ENCODE measurements at regions not wholly inside any gene's neighbourhood (a gene's known extent, or its start where the extent isn't known, plus 50 kb on each side); places are given as distances from the start of the nearest gene placed in this dataset.

DNA sequence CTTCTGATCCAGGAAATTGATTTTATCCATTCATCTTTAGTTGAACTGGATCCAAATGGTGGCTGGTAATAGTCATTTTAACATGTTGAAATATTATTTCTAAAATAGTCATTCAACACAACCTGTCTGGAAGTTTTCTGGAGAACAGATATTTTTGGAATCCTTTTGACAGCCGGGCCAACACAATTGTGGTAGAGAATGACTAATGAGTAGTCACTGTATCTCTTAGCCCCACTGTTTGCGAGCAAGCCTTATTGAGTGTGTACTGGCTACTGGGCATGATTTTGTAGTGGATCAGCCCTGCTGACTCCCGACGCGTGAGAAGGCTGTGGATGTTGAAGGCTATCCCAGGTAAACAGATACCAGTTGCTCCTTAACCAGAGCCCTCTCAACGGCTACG, 383.4 kb downstream of the ZNF536 start:
- TF ChIP-seq, protein P1, sequence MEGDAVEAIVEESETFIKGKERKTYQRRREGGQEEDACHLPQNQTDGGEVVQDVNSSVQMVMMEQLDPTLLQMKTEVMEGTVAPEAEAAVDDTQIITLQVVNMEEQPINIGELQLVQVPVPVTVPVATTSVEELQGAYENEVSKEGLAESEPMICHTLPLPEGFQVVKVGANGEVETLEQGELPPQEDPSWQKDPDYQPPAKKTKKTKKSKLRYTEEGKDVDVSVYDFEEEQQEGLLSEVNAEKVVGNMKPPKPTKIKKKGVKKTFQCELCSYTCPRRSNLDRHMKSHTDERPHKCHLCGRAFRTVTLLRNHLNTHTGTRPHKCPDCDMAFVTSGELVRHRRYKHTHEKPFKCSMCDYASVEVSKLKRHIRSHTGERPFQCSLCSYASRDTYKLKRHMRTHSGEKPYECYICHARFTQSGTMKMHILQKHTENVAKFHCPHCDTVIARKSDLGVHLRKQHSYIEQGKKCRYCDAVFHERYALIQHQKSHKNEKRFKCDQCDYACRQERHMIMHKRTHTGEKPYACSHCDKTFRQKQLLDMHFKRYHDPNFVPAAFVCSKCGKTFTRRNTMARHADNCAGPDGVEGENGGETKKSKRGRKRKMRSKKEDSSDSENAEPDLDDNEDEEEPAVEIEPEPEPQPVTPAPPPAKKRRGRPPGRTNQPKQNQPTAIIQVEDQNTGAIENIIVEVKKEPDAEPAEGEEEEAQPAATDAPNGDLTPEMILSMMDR (IDR thresholded peaks at IDR 0.05) = no peak
- no peak for TF ChIP-seq POLR2A (IDR thresholded peaks at IDR 0.05)

Data from body of pancreas (tissue), 4 donors.